ENCODE measurements at regions not wholly inside any gene's neighbourhood (a gene's known extent, or its start where the extent isn't known, plus 50 kb on each side); places are given as distances from the start of the nearest gene placed in this dataset.

- Histone ChIP-seq H3K9me3 (no peaks in the 10 kb centered on the region), H3K4me3 (replicated peaks in 1 of 3) (no peak overlapping the region), H3K4me1 (no peaks in the 10 kb centered on the region), H3K36me3 (no peaks in the 10 kb centered on the region), H3K27me3 (no peaks in the 10 kb centered on the region), H3K27ac (no peak overlapping the region)
- TF ChIP-seq, protein P1, sequence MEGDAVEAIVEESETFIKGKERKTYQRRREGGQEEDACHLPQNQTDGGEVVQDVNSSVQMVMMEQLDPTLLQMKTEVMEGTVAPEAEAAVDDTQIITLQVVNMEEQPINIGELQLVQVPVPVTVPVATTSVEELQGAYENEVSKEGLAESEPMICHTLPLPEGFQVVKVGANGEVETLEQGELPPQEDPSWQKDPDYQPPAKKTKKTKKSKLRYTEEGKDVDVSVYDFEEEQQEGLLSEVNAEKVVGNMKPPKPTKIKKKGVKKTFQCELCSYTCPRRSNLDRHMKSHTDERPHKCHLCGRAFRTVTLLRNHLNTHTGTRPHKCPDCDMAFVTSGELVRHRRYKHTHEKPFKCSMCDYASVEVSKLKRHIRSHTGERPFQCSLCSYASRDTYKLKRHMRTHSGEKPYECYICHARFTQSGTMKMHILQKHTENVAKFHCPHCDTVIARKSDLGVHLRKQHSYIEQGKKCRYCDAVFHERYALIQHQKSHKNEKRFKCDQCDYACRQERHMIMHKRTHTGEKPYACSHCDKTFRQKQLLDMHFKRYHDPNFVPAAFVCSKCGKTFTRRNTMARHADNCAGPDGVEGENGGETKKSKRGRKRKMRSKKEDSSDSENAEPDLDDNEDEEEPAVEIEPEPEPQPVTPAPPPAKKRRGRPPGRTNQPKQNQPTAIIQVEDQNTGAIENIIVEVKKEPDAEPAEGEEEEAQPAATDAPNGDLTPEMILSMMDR (IDR thresholded peaks at IDR 0.05), result no peak
- intact Hi-C loops (cut with DNase I), result no loop called here
- DNase-seq, result no peak
- 67 to 85% methylated on average over 5 of the region's 5 CpGs for WGBS, 2 donors
These were observed 111.3 kb upstream of the MRI1 start for GRCh38 chr19:13652810-13653590.

DNA sequence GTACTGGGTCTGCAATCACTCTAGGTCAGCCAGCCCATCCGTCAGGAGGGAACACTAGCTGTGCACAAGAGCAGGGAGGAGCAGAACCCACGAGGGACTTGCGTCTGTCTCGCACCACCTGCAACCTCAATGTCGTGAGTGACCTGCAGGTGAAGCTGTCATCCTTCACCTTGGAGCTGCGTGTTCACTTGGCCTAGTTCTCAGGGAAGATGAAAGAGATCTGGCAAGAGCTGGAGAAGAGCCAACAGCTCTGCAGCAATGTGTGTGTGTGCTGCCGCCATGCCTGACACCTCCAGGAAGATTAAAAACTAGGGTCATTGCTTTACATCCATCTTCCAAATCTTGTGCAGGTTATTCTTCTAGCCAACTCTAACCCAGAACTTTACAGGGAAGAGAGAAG lies 117.6 kb upstream of the MRI1 start:
- Histone ChIP-seq H3K4me1 (no peaks in the 10 kb centered on the region), H3K9me3 (no peaks in the 10 kb centered on the region), H3K4me3 (replicated peaks in 1 of 3) (no peak overlapping the region), H3K36me3 (no peaks in the 10 kb centered on the region), H3K27ac (no peak overlapping the region), H3K27me3 (no peaks in the 10 kb centered on the region)
- no peak for DNase-seq
- intact Hi-C loops (cut with DNase I), result no loop called here
- TF ChIP-seq, protein P1 (IDR thresholded peaks at IDR 0.05), result no peak
- TF ChIP-seq POLR2A (IDR thresholded peaks at IDR 0.05), result no peak
- WGBS, 2 donors, result 51 to 56% methylated on average over 6 to 7 of the region's 7 CpGs

DNA sequence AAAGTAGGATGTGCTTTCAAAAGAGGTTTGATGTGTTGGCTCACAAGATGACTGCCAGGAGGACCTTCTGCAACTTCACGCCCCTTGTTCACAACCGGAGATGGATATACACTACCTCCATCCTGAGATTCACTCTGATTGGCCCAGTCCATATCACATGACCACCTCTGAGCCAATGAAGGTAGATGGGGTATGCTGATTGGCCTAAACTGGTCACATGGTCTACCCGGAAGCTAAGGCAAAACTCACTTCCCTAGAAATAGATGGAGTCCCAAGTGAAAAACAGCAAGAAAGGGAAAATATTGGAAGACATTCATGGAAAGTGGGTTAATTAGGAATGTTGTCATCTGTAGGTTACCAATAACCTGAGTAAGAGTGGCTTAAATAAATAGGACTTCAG lies 119.7 kb upstream of the MRI1 start:
- TF ChIP-seq, protein P1 (IDR thresholded peaks at IDR 0.05), result no peak
- TF ChIP-seq POLR2A (IDR thresholded peaks at IDR 0.05), result no peak
- no peak overlapping the region for H3K27ac ChIP-seq
- no peak for DNase-seq
- H3K36me3 ChIP-seq, result no peaks in the 10 kb centered on the region
- H3K27me3 ChIP-seq, result no peaks in the 10 kb centered on the region
- 90 to 91% methylated on average over 3 of the region's 3 CpGs for WGBS, 2 donors
- H3K4me1 ChIP-seq, result no peaks in the 10 kb centered on the region
- intact Hi-C loops (cut with DNase I), result no loop called here
- no peaks in the 10 kb centered on the region for H3K9me3 ChIP-seq
- no peak overlapping the region for H3K4me3 ChIP-seq (replicated peaks in 1 of 3)

DNA sequence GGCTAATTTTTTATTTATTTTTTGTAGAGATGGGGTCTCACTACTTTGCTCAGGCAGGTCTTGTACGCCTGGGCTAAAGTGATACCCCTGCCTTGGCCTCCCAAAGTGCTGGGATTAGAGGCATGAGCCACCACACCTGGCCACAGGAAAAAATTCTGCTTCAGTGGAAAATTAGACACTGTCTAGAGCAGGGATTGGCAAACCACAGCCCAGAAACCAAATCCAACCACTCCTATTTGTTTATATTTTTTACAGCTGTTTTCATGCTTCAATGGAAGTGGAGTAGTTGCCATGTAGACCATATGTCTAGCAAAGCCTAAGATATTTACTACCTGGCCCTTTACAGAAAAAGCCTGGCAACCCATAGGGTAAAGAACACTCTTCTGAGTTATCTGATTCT lies 123.7 kb upstream of the MRI1 start:
- DNase-seq, result no peak
- H3K9me3 ChIP-seq, result no peaks in the 10 kb centered on the region
- H3K36me3 ChIP-seq, result no peaks in the 10 kb centered on the region
- TF ChIP-seq, protein P1 (IDR thresholded peaks at IDR 0.05), result no peak
- no peak for TF ChIP-seq POLR2A (IDR thresholded peaks at IDR 0.05)
- intact Hi-C loops (cut with DNase I), result no loop called here
- 68 to 85% methylated on average over 1 of the region's 1 CpG for WGBS, 2 donors
- no peaks in the 10 kb centered on the region for H3K4me1 ChIP-seq
- no peak overlapping the region for H3K4me3 ChIP-seq (replicated peaks in 1 of 3)
- H3K27ac ChIP-seq, result no peak overlapping the region
- H3K27me3 ChIP-seq, result no peaks in the 10 kb centered on the region

GRCh38 chr19:13639342-13639929 lies 124.9 kb upstream of the MRI1 start:
- Histone ChIP-seq H3K4me3 (replicated peaks in 1 of 3) (no peak overlapping the region), H3K36me3 (no peaks in the 10 kb centered on the region), H3K27ac (no peak overlapping the region), H3K27me3 (no peaks in the 10 kb centered on the region), H3K4me1 (no peaks in the 10 kb centered on the region), H3K9me3 (no peaks in the 10 kb centered on the region)
- 71 to 72% methylated on average over 7 of the region's 7 CpGs for WGBS, 2 donors
- no peak for DNase-seq
- TF ChIP-seq, protein P1 (IDR thresholded peaks at IDR 0.05), result no peak
- TF ChIP-seq POLR2A (IDR thresholded peaks at IDR 0.05), result no peak
- intact Hi-C loops (cut with DNase I), result no loop called here

All from thyroid gland (tissue), 4 donors.